GM19468 (cell line): ENCODE measurements at regions not wholly inside any gene's neighbourhood (a gene's known extent, or its start where the extent isn't known, plus 50 kb on each side); places are given as distances from the start of the nearest gene placed in this dataset.

Source experiments
- ATAC-seq: cut with Tn5 transposase; IDR thresholded peaks from one replicate; pipeline ENCODE4 v1.9.1; 2021; ENCODE audit warnings: mild to moderate bottlenecking, moderate library complexity, moderate number of reproducible peaks; ENCODE audit not compliant: unreplicated experiment; ENCODE audit errors: extremely low read depth

GRCh38 chrX:39984191-39984956, 113.4 kb downstream of the BCOR start:
- ATAC-seq: no peak

GRCh38 chrX:39985071-39985470, 112.7 kb downstream of the BCOR start:
- no peak for ATAC-seq

DNA sequence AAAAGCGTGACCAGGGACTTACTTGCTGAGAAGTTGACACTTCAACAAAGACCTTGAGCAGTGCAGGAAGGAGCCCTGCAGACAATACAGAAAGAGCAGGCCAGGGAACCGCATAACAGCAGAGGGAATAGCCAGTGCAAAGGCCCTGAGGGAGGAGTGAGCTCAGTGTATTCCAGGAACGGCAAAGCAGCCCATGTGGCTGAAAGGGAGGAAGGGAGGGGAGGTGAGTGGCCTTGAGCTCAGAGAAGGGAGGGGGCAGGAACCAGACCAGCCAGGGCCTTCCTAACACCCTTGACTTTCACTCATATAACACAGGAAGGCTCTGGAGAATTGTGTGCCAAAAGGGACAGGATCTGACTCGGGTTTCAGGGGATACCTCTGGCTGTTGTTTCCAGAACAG, 112.2 kb downstream of the BCOR start:
- no peak for ATAC-seq

GRCh38 chrX:39988496-39988895, 109.3 kb downstream of the BCOR start:
- no peak for ATAC-seq

DNA sequence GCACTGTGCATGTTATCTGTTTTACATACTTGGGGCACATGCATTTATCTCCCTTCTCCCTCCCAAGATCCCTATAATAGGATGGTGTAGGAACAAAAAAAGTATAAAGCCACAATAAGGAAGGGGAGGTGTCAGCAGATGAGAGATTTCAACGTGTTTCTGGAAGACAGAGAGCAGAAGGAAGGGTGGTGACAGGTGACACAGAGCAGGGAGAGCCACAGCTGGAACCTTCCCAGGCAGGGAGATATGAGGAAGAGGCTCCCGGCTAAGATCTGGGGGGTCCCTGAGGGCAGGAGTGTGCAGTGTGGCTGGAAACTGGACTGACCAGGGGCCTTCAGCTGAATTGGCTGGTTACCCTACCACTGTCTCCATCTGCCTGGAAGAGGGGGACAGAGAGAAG, 107.4 kb downstream of the BCOR start:
- ATAC-seq: no peak

DNA sequence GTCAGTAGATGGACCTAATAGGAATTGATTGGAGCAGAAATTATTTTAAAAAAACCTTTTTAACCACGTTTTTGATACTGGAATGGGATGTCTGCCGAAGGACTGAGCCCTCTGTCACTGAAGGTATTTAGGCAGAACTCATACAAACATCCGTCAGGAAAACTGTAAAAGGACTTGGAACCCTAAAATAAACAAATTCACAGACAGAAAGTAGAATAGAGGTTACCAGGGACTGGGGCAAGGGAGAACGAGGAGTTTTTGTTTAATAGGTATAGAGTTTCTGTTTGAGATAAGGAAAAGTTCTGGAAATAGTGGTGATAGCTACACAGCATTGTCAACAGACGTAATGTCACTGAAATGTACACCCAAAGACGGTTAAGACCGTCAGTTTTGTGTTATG, 105.5 kb downstream of the BCOR start:
- ATAC-seq: no peak

DNA sequence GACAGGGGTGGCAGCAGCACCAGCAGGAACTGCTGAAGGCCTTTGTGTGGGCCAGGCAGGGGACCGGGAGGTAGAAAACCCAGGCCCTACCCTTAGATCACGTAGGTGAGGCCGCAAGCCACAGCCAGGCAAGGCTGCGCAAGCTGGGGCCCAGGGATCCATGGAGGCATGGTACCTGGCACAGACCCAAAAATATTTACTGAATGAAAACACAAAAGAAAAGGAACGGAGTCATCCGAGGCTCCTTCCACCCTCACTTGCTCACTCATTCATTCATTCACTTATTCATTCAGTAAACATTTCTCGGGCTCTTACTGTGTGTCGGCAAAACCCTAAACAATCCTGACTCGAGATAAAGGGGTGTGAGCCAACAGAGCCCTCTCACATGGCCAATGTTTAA, 102.3 kb downstream of the BCOR start:
- no peak for ATAC-seq

DNA sequence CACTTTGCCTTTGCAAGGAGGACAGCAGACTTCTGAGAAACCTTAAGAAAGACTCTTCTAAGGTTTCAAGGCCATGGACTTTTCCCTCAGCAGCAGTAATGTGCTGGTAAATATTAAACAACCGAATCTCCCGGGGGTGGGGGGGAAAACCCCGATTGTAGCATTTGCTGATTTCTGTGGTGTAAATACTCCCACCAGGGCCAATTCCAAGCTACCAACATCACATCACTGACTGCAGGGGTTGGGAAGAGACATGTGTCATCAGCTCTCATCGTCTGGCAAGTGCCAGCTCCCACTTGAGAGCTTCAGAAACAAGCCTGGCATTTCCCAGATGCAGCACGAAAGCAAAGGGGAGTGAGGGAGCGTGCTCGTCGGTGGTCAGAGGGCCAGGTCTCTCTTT, 101.2 kb downstream of the BCOR start:
- ATAC-seq: no peak

DNA sequence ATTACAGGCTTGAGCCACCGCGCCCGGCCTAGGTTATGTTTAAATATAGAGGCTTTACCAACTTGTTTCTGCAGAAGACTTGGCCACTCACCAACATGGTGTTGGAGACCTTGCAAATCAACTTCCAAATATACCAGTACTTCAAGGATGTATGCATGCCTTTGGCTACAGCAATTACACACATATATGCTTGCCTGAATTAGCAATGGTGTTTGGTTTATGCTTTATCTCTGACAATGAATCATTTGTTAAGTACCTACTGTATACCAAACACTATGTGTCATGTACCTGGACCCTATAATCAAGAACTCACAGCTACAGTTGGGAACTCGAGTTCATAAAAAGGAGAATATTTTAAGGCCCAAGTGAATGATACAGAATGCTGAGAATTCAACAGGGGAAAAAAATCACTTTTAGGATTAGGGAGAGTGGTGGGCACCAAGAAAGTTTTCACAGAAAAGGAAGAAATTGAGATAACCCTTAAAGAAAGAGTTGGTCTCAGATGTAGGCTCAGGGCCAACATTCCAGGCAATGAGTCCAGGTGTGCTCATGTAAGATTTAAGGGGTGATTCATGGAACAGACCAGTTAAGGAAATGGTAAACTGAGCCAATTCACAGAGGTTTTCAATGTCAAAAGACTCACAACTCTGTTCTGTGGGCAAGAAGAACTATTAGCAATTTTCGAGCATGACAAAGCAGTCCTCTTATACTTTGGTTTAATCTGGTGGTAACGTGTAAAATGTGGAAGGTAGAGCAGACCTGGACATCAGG, 98.9 kb downstream of the BCOR start:
- no peak for ATAC-seq
